Stomach (tissue), 8 donors: ENCODE measurements at regions not wholly inside any gene's neighbourhood (a gene's known extent, or its start where the extent isn't known, plus 50 kb on each side); places are given as distances from the start of the nearest gene placed in this dataset.

ENCODE experiments used
- DNase-seq, 2 donors: peaks; one replicate each; pipeline versions ENCODE4 v3.0.0 to v3.0.0-alpha.2; 2013 to 2019
- H3K27ac ChIP-seq, 5 donors: fragments of 200-600 bp in 4 of 5; sonication (generic) in 4 of 5; one replicate each; pipeline ENCODE4 v1.5.1; 2013 to 2019; ENCODE audit warnings: mild to moderate bottlenecking in 1 of 5, moderate library complexity in 1 of 5
- H3K27me3 ChIP-seq, 3 donors: fragments of 200-600 bp; sonication (generic); one replicate each; pipeline ENCODE4 v1.5.1; 2017 to 2019; ENCODE audit warnings: mixed run types in 1 of 3
- H3K36me3 ChIP-seq, 4 donors: fragments of 200-600 bp; sonication (generic); 1 replicate in 3 of 4; 2 replicates in 1 of 4; pipeline ENCODE4 v1.5.1; 2016 to 2019
- H3K4me1 ChIP-seq, 4 donors: fragments of 200-600 bp; sonication (generic); one replicate each; pipeline ENCODE4 v1.5.1; 2016 to 2019
- H3K4me3 ChIP-seq, 4 donors: fragments of 200-600 bp; sonication (generic) in 3 of 4; one replicate each; pipeline ENCODE4 v1.5.1; 2016 to 2019; ENCODE audit warnings: mild to moderate bottlenecking in 1 of 4
- H3K9me3 ChIP-seq, 4 donors: fragments of 200-600 bp; sonication (generic); one replicate each; pipeline ENCODE4 v1.5.1; 2016 to 2019
- EP300 ChIP-seq: sonication (generic); formaldehyde crosslinking; IDR thresholded peaks from one replicate; pipeline ENCODE4 v1.6.1; 2017; ENCODE audit warnings: antibody characterized with exemption
- POLR2A ChIP-seq, 4 donors: fragments of 450-650 bp; IDR thresholded peaks; one replicate each; pipeline ENCODE4 v1.6.1; 2016; ENCODE audit warnings: antibody characterized with exemption in 4 of 4, control low read depth in 2 of 4, mild to moderate bottlenecking in 1 of 4, moderate library complexity in 1 of 4
- POLR2AphosphoS5 ChIP-seq, 3 donors: sonication (generic); formaldehyde crosslinking; IDR thresholded peaks; one replicate each; pipeline ENCODE4 v1.6.1; 2016; ENCODE audit warnings: antibody characterized with exemption in 3 of 3
- WGBS, 5 donors: extraction: QIAGEN DNeasy Blood & Tissue Kit in 3 of 5; methylation state at CpG; one replicate each; pipeline versions ENCODE4 v1.1.5 to v1.1.7; 2013 to 2018; 5-methylcytosine and 5-hydroxymethylcytosine counted together
- intact Hi-C: fragments of 100-400 bp; cut with DNase I; formaldehyde crosslinking; loops from one replicate; pipeline ENCODE4 v1.15.1; 2023; ENCODE audit warnings: low total_unique reads
- TF ChIP-seq, protein P1 (sequence below), 7 experiments: fragments of 450-650 bp in 4 of 7; fragments of 200-600 bp in 3 of 7; sonication (generic) in 3 of 7; IDR thresholded peaks; one replicate each; pipeline ENCODE4 v1.5.1; 2016 to 2019; ENCODE audit warnings: antibody characterized with exemption in 7 of 7, control low read depth in 2 of 7, mild to moderate bottlenecking in 1 of 7
- donor health status: healthy with polysubstance abuse.
- donor health status: Bipolar disorder and iron deficiency.
- donor health status: healthy.

DNA sequence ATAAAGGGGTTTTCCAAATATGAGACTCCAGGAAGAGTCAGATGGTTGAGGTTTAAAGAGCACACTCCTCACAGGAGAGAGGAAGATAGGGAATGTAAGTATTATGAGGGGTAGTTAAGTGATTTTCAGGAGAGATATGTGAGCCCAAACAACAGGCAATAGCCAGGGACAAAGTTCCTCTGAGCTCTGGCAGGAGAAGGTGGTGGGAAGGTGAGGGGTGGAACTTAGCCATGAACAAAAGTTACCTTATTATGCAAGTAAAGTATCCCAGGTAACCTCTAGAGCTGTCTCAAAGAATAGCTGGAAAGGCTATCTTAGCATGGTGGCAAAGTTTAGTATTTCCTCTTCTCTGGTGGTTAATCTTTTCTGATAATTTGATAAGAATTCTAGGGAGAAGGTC lies 450.5 kb upstream of the PTPRD start:
- Histone ChIP-seq H3K27me3 (no peaks in the 10 kb centered on the region), H3K36me3 (no peaks in the 10 kb centered on the region), H3K4me1 (no peaks in the 10 kb centered on the region), H3K4me3 (no peak overlapping the region), H3K9me3 (no peaks in the 10 kb centered on the region), H3K27ac (no peak overlapping the region)
- no peak for DNase-seq
- TF ChIP-seq, protein P1, sequence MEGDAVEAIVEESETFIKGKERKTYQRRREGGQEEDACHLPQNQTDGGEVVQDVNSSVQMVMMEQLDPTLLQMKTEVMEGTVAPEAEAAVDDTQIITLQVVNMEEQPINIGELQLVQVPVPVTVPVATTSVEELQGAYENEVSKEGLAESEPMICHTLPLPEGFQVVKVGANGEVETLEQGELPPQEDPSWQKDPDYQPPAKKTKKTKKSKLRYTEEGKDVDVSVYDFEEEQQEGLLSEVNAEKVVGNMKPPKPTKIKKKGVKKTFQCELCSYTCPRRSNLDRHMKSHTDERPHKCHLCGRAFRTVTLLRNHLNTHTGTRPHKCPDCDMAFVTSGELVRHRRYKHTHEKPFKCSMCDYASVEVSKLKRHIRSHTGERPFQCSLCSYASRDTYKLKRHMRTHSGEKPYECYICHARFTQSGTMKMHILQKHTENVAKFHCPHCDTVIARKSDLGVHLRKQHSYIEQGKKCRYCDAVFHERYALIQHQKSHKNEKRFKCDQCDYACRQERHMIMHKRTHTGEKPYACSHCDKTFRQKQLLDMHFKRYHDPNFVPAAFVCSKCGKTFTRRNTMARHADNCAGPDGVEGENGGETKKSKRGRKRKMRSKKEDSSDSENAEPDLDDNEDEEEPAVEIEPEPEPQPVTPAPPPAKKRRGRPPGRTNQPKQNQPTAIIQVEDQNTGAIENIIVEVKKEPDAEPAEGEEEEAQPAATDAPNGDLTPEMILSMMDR (IDR thresholded peaks at IDR 0.05) = no peak
- TF ChIP-seq POLR2AphosphoS5 (IDR thresholded peaks at IDR 0.05) = no peak
- TF ChIP-seq EP300 = no peak
- TF ChIP-seq POLR2A (IDR thresholded peaks at IDR 0.05) = no peak
- intact Hi-C loops = no loop called here

DNA sequence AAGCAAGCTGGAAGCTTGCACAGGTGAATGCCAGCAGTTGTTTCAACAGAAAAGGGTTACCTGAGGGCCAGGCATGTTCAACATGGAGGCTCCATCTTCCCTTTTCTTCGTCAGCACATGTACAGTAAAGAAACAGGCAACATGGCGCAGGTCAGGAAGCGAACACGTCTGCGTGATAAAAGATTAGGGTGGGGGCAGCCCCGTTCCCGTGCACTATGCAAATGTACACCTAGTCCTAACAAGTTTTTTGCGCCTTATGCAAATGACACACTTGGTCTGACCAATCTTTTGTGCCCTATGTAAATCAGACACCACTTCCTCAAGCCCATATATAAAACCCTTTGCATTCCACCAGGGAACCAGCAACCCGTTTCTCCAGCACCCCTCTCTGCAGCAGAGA lies 452.1 kb upstream of the PTPRD start:
- Histone ChIP-seq H3K27ac (no peak overlapping the region), H3K27me3 (no peaks in the 10 kb centered on the region), H3K9me3 (no peaks in the 10 kb centered on the region), H3K36me3 (no peaks in the 10 kb centered on the region), H3K4me1 (no peaks in the 10 kb centered on the region), H3K4me3 (no peak overlapping the region)
- no peak for DNase-seq
- no peak for TF ChIP-seq POLR2AphosphoS5 (IDR thresholded peaks at IDR 0.05)
- TF ChIP-seq EP300 = no peak
- no peak for TF ChIP-seq POLR2A (IDR thresholded peaks at IDR 0.05)
- TF ChIP-seq, protein P1 (IDR thresholded peaks at IDR 0.05) = no peak
- intact Hi-C loops = no loop called here
- 84 to 90% (median 88%) methylated on average over 9 of the region's 9 CpGs for WGBS, 5 donors

DNA sequence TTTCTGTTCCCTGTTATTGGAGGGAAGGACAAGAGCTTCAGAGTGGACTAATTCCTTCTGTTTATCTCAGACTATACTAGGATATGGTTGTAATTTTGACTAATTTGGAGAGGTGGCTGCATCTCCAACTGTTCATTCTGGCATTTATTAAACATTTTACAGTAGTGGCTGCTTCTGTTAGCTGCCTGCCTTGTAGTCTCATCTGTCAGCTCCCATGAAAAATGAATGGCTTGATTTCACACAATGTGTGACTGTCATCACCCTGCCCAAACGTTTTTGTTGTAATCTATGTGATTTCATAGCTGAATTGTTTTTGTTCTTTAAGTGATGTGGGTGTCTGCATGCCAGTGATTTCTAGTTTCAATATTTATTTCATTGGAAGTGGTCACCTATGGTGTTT lies 459.4 kb upstream of the PTPRD start:
- H3K27me3 ChIP-seq = no peaks in the 10 kb centered on the region
- no peaks in the 10 kb centered on the region for H3K36me3 ChIP-seq
- no peaks in the 10 kb centered on the region for H3K4me1 ChIP-seq
- H3K4me3 ChIP-seq = no peak overlapping the region
- H3K27ac ChIP-seq = no peak overlapping the region
- H3K9me3 ChIP-seq = no peaks in the 10 kb centered on the region
- WGBS, 5 donors = 0 to 8% (median 3%) methylated on average over 1 of the region's 1 CpG
- TF ChIP-seq POLR2A (IDR thresholded peaks at IDR 0.05) (no peak), POLR2AphosphoS5 (IDR thresholded peaks at IDR 0.05) (no peak), EP300 (no peak)
- TF ChIP-seq, protein P1 (IDR thresholded peaks at IDR 0.05) = no peak
- DNase-seq = no peak
- intact Hi-C loops = no loop called here

DNA sequence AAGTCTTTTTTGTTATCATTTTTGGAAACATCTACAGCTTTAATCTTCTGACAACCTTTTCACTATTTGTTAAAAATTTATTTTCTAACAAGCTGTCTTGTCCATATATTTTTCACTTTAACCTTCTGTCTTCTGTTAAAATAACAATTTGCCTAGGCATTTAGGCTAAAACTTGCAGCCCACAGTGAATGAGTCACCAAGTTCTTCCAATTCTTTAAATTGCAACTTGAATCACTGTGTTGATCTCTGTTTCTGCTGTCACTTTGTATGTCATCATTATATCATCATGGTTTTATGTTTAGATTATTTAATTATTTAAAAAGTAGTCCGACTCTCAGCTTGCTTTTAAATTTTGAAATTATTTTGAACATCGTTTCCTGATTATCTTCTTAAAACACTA lies 473.8 kb upstream of the PTPRD start:
- intact Hi-C loops = no loop called here
- Histone ChIP-seq H3K4me3 (no peak overlapping the region), H3K36me3 (no peaks in the 10 kb centered on the region), H3K9me3 (no peaks in the 10 kb centered on the region), H3K27me3 (no peaks in the 10 kb centered on the region), H3K27ac (no peak overlapping the region), H3K4me1 (no peaks in the 10 kb centered on the region)
- no peak for TF ChIP-seq EP300
- no peak for DNase-seq
- 83 to 91% (median 87%) methylated on average over 2 of the region's 2 CpGs for WGBS, 5 donors

DNA sequence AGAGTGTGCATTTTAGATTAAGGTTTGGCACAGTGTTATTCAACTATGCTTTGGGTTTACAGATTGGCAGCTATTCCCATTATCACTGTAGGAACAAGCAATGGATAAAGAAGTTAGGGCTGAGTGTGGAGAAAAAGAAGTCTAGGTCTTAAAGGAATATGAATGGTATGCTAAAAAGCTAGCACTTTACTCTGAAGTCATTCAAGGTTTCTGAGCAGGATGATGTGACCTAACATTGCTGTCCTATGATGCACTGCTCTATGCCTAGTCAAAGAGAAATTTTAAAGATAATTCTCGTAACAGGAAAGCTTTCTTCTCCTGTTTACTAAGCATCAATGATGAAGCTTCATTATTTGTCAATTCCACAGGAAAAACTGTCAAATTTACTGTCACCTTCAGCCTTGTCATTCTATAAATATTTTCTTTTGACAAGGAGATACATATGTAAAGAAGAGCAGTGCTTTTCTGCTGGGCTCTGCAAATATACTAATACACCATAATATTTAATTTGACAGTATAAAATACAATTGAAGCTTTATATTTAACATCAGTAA lies 476.1 kb upstream of the PTPRD start:
- intact Hi-C loops = no loop called here
- WGBS, 5 donors = 64 to 71% (median 67%) methylated on average over 1 of the region's 1 CpG
- H3K27ac ChIP-seq = no peak overlapping the region

More for the DNA sequence above, 476.1 kb upstream of the PTPRD start:
- DNase-seq = no peak
- TF ChIP-seq, protein P1 (IDR thresholded peaks at IDR 0.05) = no peak
- no peak for TF ChIP-seq POLR2A (IDR thresholded peaks at IDR 0.05)
- no peak for TF ChIP-seq POLR2AphosphoS5 (IDR thresholded peaks at IDR 0.05)
- TF ChIP-seq EP300 = no peak
- Histone ChIP-seq H3K4me3 (no peak overlapping the region), H3K9me3 (no peaks in the 10 kb centered on the region), H3K27me3 (no peaks in the 10 kb centered on the region), H3K4me1 (no peaks in the 10 kb centered on the region), H3K36me3 (no peaks in the 10 kb centered on the region)
